ENCODE measurements at regions not wholly inside any gene's neighbourhood (a gene's known extent, or its start where the extent isn't known, plus 50 kb on each side); places are given as distances from the start of the nearest gene placed in this dataset.

- POLR2A ChIA-PET: no interaction called here
- TF ChIP-seq HDGF (IDR thresholded peaks at IDR 0.05; ENCODE audit: borderline replicate concordance): no peak
- TF ChIP-seq NFRKB (IDR thresholded peaks at IDR 0.05): no peak
- no peak for TF ChIP-seq LEF1 (IDR thresholded peaks at IDR 0.05; ENCODE audit: borderline replicate concordance)
- no peak for TF ChIP-seq TARDBP (IDR thresholded peaks at IDR 0.05)
- TF ChIP-seq SP1 (IDR thresholded peaks at IDR 0.05): no peak
- no peak for TF ChIP-seq CTBP1 (IDR thresholded peaks at IDR 0.05; ENCODE audit: borderline replicate concordance)
- TF ChIP-seq BHLHE40 (IDR thresholded peaks at IDR 0.05; ENCODE audit: borderline replicate concordance): no peak
- TF ChIP-seq ARNT (IDR thresholded peaks at IDR 0.05): no peak
- no peak for TF ChIP-seq SUZ12 (IDR thresholded peaks at IDR 0.05)
- TF ChIP-seq ELF4 (IDR thresholded peaks at IDR 0.05): no peak
- no peak for TF ChIP-seq ZNF384 (IDR thresholded peaks at IDR 0.05)
- no peak for TF ChIP-seq FOXM1 (IDR thresholded peaks at IDR 0.05; ENCODE audit: borderline replicate concordance)
- no peak for TF ChIP-seq L3MBTL2 (conservative IDR thresholded peaks at IDR 0.05)
- no peak for TF ChIP-seq FOXA1 (IDR thresholded peaks at IDR 0.05)
- no peak for TF ChIP-seq FOXK2 (IDR thresholded peaks at IDR 0.05)
- TF ChIP-seq PKNOX1 (IDR thresholded peaks at IDR 0.05): no peak
- DNase-seq (ENCODE audit: extremely low spot score): no peak
- CTCF ChIA-PET: no interaction called here
These were observed 172.6 kb upstream of the SP8 start for GRCh38 chr7:20959281-20959680.

- DNase-seq (ENCODE audit: extremely low spot score): no peak
- POLR2A ChIA-PET: no interaction called here
These were observed 177.0 kb upstream of the SP8 start for GRCh38 chr7:20963556-20964280.

GRCh38 chr7:20964281-20964918 is 177.7 kb upstream of the SP8 start:
- POLR2A ChIA-PET: no interaction called here
- CTCF ChIA-PET: no interaction called here
- TF ChIP-seq BHLHE40 (IDR thresholded peaks at IDR 0.05; ENCODE audit: borderline replicate concordance) (no peak), ELF4 (IDR thresholded peaks at IDR 0.05) (no peak), FOXA1 (IDR thresholded peaks at IDR 0.05) (no peak), NFRKB (IDR thresholded peaks at IDR 0.05) (no peak), FOXK2 (IDR thresholded peaks at IDR 0.05) (no peak), LEF1 (IDR thresholded peaks at IDR 0.05; ENCODE audit: borderline replicate concordance) (no peak)
- DNase-seq (ENCODE audit: extremely low spot score): no peak

More at GRCh38 chr7:20963556-20964280, 177.0 kb upstream of the SP8 start:
- CTCF ChIA-PET: interaction anchor here (0.7 kb wide), 1 partner anchor 503 kb away, joined by 3 read pairs; no protein-coding TSS in a partner anchor
- TF ChIP-seq TARDBP (IDR thresholded peaks at IDR 0.05) (no peak), ELF4 (IDR thresholded peaks at IDR 0.05) (no peak), LEF1 (IDR thresholded peaks at IDR 0.05; ENCODE audit: borderline replicate concordance) (no peak)

GRCh38 chr7:20971219-20971618 is 184.5 kb upstream of the SP8 start:
- no peak for DNase-seq (ENCODE audit: extremely low spot score)
- CTCF ChIA-PET: no interaction called here
- TF ChIP-seq NFRKB (IDR thresholded peaks at IDR 0.05): no peak
- no peak for TF ChIP-seq HDGF (IDR thresholded peaks at IDR 0.05; ENCODE audit: borderline replicate concordance)
- TF ChIP-seq BHLHE40 (IDR thresholded peaks at IDR 0.05; ENCODE audit: borderline replicate concordance): no peak
- POLR2A ChIA-PET: no interaction called here

- ChIA-PET POLR2A (no interaction called here), CTCF (interaction anchor here (1.3 kb wide), 1 partner anchor 273 kb away, joined by 6 read pairs; no protein-coding TSS in a partner anchor)
- no peak for DNase-seq (ENCODE audit: extremely low spot score)
- TF ChIP-seq FOXA1 (IDR thresholded peaks at IDR 0.05) (no peak), CTBP1 (IDR thresholded peaks at IDR 0.05; ENCODE audit: borderline replicate concordance) (no peak), PKNOX1 (IDR thresholded peaks at IDR 0.05) (no peak), FOXM1 (IDR thresholded peaks at IDR 0.05; ENCODE audit: borderline replicate concordance) (no peak), HDGF (IDR thresholded peaks at IDR 0.05; ENCODE audit: borderline replicate concordance) (no peak), BHLHE40 (IDR thresholded peaks at IDR 0.05; ENCODE audit: borderline replicate concordance) (no peak), FOXK2 (IDR thresholded peaks at IDR 0.05) (no peak), LEF1 (IDR thresholded peaks at IDR 0.05; ENCODE audit: borderline replicate concordance) (no peak), ARNT (IDR thresholded peaks at IDR 0.05) (no peak), ZNF384 (IDR thresholded peaks at IDR 0.05) (no peak), SUZ12 (IDR thresholded peaks at IDR 0.05) (no peak)
These were observed 193.5 kb upstream of the SP8 start for GRCh38 chr7:20980232-20980631.

- CTCF ChIA-PET: interaction anchor here (1.3 kb wide), 1 partner anchor 273 kb away, joined by 6 read pairs; no protein-coding TSS in a partner anchor
- no peak for TF ChIP-seq FOXM1 (IDR thresholded peaks at IDR 0.05; ENCODE audit: borderline replicate concordance)
- TF ChIP-seq FOXK2 (IDR thresholded peaks at IDR 0.05): no peak
- TF ChIP-seq L3MBTL2 (conservative IDR thresholded peaks at IDR 0.05): no peak
- no peak for TF ChIP-seq ELF4 (IDR thresholded peaks at IDR 0.05)
- TF ChIP-seq SUZ12 (IDR thresholded peaks at IDR 0.05): no peak
- no peak for TF ChIP-seq NFRKB (IDR thresholded peaks at IDR 0.05)
- TF ChIP-seq CTBP1 (IDR thresholded peaks at IDR 0.05; ENCODE audit: borderline replicate concordance): no peak
- TF ChIP-seq LEF1 (IDR thresholded peaks at IDR 0.05; ENCODE audit: borderline replicate concordance): no peak
- no peak for TF ChIP-seq PKNOX1 (IDR thresholded peaks at IDR 0.05)
- TF ChIP-seq HDGF (IDR thresholded peaks at IDR 0.05; ENCODE audit: borderline replicate concordance): no peak
- POLR2A ChIA-PET: no interaction called here
- DNase-seq (ENCODE audit: extremely low spot score): no peak
These were observed 194.1 kb upstream of the SP8 start for GRCh38 chr7:20980668-20981264.
